ENCODE measurements at regions not wholly inside any gene's neighbourhood (a gene's known extent, or its start where the extent isn't known, plus 50 kb on each side); places are given as distances from the start of the nearest gene placed in this dataset.

GRCh38 chr2:121862286-121862685 is 106.8 kb downstream of the TSN start:
- TF ChIP-seq CTCF (IDR thresholded peaks at IDR 0.05; ENCODE audit: low read depth, low read length, poor library complexity, severe bottlenecking) (no peak), EZH2phosphoT487 (IDR thresholded peaks at IDR 0.05; ENCODE audit: borderline replicate concordance, low read length) (no peak)
